ENCODE measurements at regions not wholly inside any gene's neighbourhood (a gene's known extent, or its start where the extent isn't known, plus 50 kb on each side); places are given as distances from the start of the nearest gene placed in this dataset.
"Not testable (repeated sequence)": the region's sequence is repeated elsewhere in the genome, so short reads cannot be mapped to it uniquely, and the experiment has no call there.

GRCh38 chr17:70661342-70662222 is 492.2 kb downstream of the KCNJ2 start:
- DNase-seq: no peak

DNA sequence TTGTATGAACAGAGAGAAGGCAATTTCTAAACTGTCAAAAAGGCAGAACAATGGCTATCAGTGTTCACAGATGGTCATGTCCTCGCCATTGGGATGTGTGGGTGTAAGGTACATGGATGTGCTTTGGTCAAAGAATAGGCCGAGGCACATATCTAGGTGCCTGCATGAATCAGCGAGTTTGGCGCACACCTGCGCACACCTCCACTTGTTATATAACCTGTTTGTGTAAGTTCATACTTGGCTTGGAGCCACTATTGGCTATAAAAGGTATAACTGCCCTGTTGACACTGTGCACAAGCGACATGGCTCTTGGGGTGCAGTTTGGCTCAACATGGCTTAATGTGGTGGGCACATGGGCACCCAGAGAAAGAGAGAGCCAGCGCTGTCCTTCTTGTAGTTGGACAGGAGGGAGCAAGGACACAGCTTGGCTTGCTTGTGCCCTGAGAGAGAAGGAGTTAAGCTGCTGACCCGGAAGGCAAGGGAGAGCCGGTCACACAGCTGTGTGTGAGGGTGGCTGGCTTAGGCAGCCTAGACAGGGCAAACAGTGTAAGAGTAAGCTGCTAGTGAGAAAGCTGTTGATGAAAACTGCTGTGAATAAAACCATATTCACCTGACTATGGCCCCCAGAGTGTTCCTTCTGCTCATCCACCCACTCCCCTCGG is 499.1 kb downstream of the KCNJ2 start:
- no peak for DNase-seq

- DNase-seq: no peak
Observed at GRCh38 chr17:70668938-70669778, 499.8 kb downstream of the KCNJ2 start.

DNA sequence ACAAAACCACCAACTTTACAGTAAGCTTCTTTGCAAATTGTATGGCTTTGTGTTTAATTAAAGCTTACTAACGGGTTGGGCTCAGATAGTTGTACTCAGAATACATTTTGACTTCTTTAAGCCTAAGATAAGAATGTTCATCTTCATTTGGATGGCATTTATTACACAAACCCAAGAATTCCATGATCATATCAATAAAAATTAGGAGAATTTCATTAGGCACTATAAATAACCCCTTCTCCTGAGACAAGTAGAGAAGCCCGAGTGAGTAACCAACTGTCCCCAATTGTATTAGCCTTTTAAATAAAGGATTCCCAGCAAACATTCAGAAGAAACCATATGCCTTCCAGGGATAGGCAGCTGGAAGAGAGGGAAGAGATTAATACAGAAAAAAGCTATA is 504.7 kb downstream of the KCNJ2 start:
- DNase-seq: no peak

- DNase-seq: peak; percentile 4
Observed at GRCh38 chr17:70675070-70675590, 505.8 kb downstream of the KCNJ2 start.

- peak; percentile 17 for DNase-seq
Observed at GRCh38 chr17:70677783-70678647, 508.7 kb downstream of the KCNJ2 start.

GRCh38 chr17:70678889-70679288 is 509.6 kb downstream of the KCNJ2 start:
- DNase-seq: no peak

DNA sequence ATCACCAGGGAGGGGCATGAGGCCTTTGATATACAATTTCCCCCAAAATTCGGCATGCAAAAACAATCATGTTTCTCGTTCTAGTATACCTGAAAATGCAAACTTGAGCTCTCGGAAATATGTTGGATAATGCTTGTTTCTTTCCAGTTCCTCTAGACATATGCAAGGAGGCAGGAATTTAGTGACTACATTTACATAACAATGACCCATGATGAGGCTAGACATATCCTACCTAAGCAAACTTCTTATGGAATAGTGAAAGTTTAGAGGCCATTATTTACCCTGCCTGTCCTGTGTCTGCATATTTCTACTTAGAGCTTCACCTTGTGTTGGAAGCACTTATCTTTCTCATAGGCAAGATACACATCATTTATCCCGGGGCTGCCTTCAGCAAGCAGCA is 514.6 kb downstream of the KCNJ2 start:
- DNase-seq: no peak

- no peak for DNase-seq
Observed at GRCh38 chr17:70687421-70687820, 518.1 kb downstream of the KCNJ2 start.

DNA sequence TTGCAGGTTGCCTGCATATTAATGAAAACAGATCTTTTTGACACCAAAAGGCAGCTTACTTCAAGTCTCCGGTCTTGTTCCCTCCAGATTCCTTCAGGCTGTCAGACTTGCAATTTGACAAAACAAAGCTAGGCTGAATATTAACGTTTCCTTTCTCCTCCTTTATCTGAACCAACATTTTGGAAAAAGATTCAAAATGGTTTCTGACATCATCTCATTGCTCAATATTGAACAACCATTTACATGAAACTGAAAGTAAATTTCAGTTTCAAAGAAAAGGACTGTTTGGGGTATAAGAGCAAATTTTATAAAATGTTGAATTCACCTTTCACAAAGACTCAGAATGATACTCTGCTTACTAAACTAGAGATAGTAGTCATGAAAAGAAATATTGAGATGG is 521.8 kb downstream of the KCNJ2 start:
- DNase-seq: no peak

GRCh38 chr17:70699408-70699807 is 530.1 kb downstream of the KCNJ2 start:
- DNase-seq: no peak

DNA sequence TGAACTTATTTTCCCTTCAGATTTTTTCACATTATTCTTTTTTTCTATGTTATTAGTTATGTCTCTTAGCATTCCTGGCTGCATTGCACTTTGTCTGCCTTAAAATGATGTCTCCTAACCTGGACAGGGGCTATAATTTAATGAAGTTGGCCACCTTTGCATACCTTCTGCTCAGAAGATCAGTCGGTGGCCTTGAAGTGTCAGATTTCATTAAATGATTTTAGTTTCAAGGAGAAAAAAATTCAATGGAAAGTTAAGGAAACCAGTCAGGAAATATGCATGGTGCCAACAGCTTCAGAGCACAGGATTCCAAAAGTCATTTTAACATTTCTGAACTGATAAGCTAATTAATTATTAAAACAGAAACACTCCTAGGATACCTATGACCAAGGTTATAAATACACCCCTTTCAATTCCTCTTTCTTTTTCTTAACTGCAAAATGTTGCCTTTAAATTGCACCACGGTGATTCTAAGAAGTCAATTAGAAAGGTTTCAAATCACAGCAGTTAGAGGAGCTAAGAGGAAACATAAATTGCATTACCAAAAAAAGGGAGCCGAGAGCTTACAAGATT is 533.4 kb downstream of the KCNJ2 start:
- no peak for DNase-seq

DNA sequence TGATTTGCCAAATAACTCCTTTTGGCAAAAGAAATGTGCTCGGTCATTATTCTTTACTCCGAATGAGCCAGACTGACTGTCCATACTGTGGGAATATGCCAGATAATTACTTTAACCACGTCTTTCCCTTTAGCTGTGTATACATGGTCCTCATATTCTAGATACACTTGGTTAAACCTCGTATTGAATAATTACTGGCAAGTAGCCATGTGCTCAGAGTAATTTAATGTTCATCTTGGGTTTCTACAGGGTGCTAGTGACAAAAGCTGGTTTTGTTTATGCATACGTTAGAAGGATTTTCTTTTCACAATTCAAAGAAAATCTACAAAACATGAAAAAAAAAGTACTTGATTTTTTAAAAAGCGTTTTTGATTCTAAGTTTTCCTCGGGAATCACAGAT is 540.3 kb downstream of the KCNJ2 start:
- no peak for DNase-seq

DNA sequence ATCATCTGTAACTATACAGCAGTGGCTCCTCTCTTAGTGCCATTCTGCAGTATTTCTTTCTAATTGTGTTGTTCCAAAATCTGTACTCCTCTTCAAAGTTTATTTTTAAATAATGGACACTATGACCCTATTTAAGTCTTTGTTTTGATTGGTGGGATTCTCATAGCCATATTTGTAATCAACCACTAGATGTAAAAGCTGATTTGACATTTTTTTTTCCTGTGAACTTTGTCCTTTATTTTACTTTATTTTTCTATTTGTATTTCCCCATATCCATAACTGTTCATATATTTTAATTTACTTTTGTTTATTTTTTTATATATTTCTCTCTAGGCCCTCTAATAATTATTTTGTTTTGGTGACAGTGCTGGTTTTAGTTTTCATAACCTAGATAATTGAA is 544.4 kb downstream of the KCNJ2 start:
- no peak for DNase-seq

- DNase-seq: no peak
Observed at GRCh38 chr17:70716551-70716950, 547.2 kb downstream of the KCNJ2 start.

- no peak for DNase-seq
Observed at GRCh38 chr17:70717042-70717441, 547.7 kb downstream of the KCNJ2 start.

DNA sequence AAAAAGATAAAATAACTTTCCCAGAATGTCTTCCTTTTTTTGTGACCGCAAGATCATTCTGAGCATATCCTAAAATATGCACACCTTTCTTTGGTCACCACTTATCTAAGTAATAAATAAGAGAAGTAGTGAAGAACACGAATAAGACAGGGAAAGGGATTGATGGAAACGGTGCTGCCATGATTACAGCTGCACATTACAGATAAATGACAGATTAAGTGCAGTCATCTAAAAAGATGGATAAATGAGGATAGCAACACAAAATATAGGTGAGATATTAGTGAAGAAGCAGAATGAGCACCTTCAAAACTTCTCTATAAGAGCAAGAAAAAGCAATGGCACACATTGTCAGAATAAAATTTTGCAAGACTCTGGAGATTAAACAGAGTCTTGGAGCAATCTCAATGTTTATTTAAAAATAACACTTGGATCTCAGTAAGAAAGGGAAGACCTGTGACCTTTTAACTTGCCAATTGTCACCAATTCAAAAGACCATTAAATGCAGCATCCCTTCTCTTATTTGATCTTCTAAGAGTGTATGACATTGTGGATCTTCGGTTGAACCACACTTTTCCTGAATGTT is 567.1 kb downstream of the KCNJ2 start:
- no peak for DNase-seq

GRCh38 chr17:70739065-70739464 is 569.7 kb downstream of the KCNJ2 start:
- DNase-seq: no peak

DNA sequence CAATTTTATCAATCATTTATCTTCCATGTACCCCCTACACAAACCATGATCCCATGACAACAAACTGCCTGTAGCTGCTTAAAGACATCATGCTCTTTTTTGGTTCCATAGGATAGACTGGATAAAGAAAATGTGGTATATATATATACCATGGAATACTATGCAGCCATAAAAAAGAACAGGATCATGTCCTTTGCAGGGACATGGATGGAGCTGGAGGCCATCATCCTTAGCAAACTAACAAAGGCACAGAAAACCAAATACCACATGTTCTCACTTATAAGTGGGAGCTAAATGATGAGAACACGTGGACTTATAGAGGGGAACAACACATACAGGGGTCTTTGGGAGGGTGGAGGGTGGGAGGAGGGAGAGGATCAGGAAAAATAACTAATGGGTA is 577.2 kb downstream of the KCNJ2 start:
- not testable (repeated sequence) for DNase-seq

- DNase-seq: no peak
Observed at GRCh38 chr17:70750983-70751382, 581.7 kb downstream of the KCNJ2 start.

GRCh38 chr17:70752461-70752860 is 583.1 kb downstream of the KCNJ2 start:
- not testable (repeated sequence) for DNase-seq

Measured in hematopoietic multipotent progenitor cell treated with erythropoietin and hydrocortisone succinate and interleukin-3 and kit ligand, for 4 days (in vitro differentiated cells).